Esophagus (tissue), 2 donors: ENCODE measurements at regions not wholly inside any gene's neighbourhood (a gene's known extent, or its start where the extent isn't known, plus 50 kb on each side); places are given as distances from the start of the nearest gene placed in this dataset.

Experiments used
- H3K27ac ChIP-seq, 2 donors: one replicate each; pipeline ENCODE4 v1.5.1; 2013; ENCODE audit warnings: low read depth in 2 of 2, mild to moderate bottlenecking in 2 of 2, inconsistent platforms in 1 of 2, low read length in 1 of 2, moderate library complexity in 1 of 2
- H3K27me3 ChIP-seq, 2 donors: one replicate each; pipeline ENCODE4 v1.6.1; 2013; ENCODE audit warnings: low read length in 2 of 2, control low read depth in 1 of 2, mild to moderate bottlenecking in 1 of 2; ENCODE audit not compliant: insufficient read depth in 2 of 2, control insufficient read depth in 1 of 2
- H3K36me3 ChIP-seq, 2 donors: one replicate each; pipeline ENCODE4 v1.6.1; 2013; ENCODE audit warnings: low read length in 1 of 2; ENCODE audit not compliant: control insufficient read depth in 2 of 2, insufficient read depth in 2 of 2
- H3K4me1 ChIP-seq, 2 donors: one replicate each; pipeline ENCODE4 v1.6.1; 2013; ENCODE audit warnings: low read length in 1 of 2; ENCODE audit not compliant: control insufficient read depth in 2 of 2, insufficient read depth in 2 of 2
- H3K4me3 ChIP-seq, 2 donors: one replicate each; pipeline ENCODE4 v1.5.1; 2013; ENCODE audit warnings: low read length in 2 of 2, mild to moderate bottlenecking in 2 of 2, low read depth in 1 of 2, moderate library complexity in 1 of 2
- H3K9me3 ChIP-seq, 2 donors: one replicate each; pipeline ENCODE4 v1.6.1; 2013; ENCODE audit warnings: mild to moderate bottlenecking in 2 of 2, low read depth in 1 of 2, low read length in 1 of 2, moderate library complexity in 1 of 2; ENCODE audit not compliant: control insufficient read depth in 2 of 2, insufficient read depth in 1 of 2
- WGBS, 2 donors: extraction: QIAGEN DNeasy Blood & Tissue Kit; methylation state at CpG; one replicate each; pipeline ENCODE4 v1.1.7; 2013; 5-methylcytosine and 5-hydroxymethylcytosine counted together
- donor health status: healthy with polysubstance abuse.
- donor health status: Bipolar disorder and iron deficiency.

DNA sequence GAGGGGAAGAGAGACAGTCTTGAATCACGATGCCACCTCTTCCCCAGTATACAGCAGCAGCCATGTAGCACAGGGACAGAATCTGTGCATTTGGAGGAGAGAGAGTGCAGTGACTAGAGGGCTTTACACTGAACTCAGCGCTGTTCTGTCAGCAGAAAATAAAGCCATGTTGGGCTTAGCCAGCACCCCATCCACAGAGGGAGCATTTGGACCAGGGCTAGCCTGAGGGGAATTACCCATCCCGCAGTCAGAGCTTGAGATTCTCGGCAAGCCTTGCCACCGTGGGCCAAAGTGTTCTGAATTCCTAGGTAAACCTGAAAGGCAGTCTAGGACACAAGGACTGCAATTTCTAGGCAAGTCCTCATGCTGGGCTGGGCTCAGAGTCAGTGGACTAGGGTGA lies 120.4 kb upstream of the CNOT2 start:
- Histone ChIP-seq H3K27me3 (no peaks in the 10 kb centered on the region), H3K4me1 (no peaks in the 10 kb centered on the region), H3K36me3 (no peaks in the 10 kb centered on the region), H3K9me3 (no peaks in the 10 kb centered on the region), H3K27ac (no peak overlapping the region), H3K4me3 (no peak overlapping the region)
- WGBS, 2 donors, result 74 to 81% methylated on average over 5 of the region's 5 CpGs

DNA sequence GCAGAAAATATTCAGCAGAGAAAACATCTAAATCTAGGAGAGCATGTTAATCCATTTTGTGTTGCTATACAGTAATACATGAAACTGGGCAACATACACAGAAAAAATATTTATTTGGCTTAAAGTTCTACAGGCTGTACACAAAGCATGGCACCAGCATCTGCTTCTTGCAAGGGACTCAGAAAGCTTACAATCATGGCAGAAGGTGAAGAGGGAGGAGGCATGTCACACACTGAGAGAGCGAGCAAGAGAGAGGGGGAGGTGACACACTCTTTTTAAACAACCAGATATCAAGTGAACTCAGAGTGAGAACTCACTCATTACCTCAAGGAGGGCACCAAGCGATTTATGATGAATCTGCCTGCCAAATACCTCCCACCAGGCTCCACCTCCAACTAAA lies 94.2 kb upstream of the CNOT2 start:
- WGBS, 2 donors, result 73 to 76% methylated on average over 2 of the region's 2 CpGs
- no peaks in the 10 kb centered on the region for H3K27me3 ChIP-seq

DNA sequence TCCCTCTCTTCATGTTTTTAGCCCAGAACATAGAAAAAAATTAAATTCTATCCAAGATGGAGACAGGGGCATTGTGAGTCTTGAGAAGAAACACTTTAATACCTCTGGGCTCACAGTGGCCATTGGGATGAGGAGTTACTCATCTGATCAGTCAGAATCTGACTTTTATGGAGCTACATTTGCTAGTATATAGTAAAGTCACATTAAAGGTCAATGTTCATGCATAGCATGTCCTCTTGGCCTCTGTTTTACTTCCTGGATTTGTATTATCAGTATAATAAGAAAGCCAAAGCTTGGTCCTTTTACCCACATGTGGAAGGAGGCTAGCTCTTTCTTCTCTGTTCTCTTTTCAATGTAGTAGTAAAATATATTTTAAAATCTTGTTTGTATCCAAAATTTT lies 93.6 kb upstream of the CNOT2 start:
- H3K9me3 ChIP-seq, result no peaks in the 10 kb centered on the region
- H3K4me3 ChIP-seq, result no peak overlapping the region
- H3K27me3 ChIP-seq, result no peaks in the 10 kb centered on the region
- H3K36me3 ChIP-seq, result no peaks in the 10 kb centered on the region
- H3K4me1 ChIP-seq, result no peaks in the 10 kb centered on the region
- no peak overlapping the region for H3K27ac ChIP-seq

More for the DNA sequence above, 94.2 kb upstream of the CNOT2 start:
- no peak overlapping the region for H3K27ac ChIP-seq
- no peak overlapping the region for H3K4me3 ChIP-seq
- no peaks in the 10 kb centered on the region for H3K9me3 ChIP-seq
- H3K4me1 ChIP-seq, result no peaks in the 10 kb centered on the region
- H3K36me3 ChIP-seq, result no peaks in the 10 kb centered on the region

DNA sequence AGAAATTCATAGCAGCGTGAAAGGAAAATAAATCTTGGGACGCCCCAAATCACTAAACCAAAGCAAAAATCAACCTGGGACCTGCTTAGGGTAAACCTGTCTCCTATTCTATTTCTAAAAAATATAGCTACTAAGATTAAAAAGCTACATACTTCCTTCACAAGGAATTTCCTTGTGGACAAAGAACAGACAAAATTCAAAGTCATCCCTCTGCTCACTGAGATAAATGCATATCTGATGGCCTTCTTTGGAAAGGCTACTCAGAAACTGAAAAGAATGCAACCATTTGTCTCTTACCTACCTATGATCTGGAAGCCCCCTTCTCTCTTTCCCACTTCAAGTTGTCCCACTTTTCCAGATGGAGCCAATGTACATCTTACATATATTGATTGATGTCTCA lies 93.0 kb upstream of the CNOT2 start:
- no peaks in the 10 kb centered on the region for H3K36me3 ChIP-seq
- H3K27ac ChIP-seq, result no peak overlapping the region
- no peaks in the 10 kb centered on the region for H3K4me1 ChIP-seq
- 91 to 92% methylated on average over 2 of the region's 2 CpGs for WGBS, 2 donors
- no peaks in the 10 kb centered on the region for H3K9me3 ChIP-seq
- no peak overlapping the region for H3K4me3 ChIP-seq
- no peaks in the 10 kb centered on the region for H3K27me3 ChIP-seq

DNA sequence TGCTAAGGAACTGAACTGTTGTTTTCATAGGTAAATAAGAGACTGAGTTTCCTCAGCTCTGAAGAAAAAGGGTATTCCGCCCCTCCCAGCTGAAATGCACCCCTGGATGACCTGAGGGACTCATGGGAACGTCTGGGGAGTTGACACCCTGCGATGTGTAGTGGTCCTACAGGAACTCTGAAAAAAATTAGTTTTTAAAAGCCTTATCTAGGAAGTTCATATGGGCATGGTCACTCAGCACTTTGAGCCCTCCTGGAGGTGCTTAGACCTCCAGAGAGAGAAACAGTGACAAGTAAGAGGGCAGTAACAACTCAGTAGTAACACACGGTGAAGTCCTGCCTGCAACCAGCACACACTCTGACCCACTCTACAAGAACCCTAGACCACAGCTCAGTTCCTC lies 91.2 kb upstream of the CNOT2 start:
- no peak overlapping the region for H3K27ac ChIP-seq
- H3K36me3 ChIP-seq, result no peaks in the 10 kb centered on the region
- WGBS, 2 donors, result 76 to 80% methylated on average over 4 of the region's 4 CpGs
- H3K9me3 ChIP-seq, result no peaks in the 10 kb centered on the region
- no peaks in the 10 kb centered on the region for H3K27me3 ChIP-seq
- H3K4me1 ChIP-seq, result no peaks in the 10 kb centered on the region
- H3K4me3 ChIP-seq, result no peak overlapping the region

DNA sequence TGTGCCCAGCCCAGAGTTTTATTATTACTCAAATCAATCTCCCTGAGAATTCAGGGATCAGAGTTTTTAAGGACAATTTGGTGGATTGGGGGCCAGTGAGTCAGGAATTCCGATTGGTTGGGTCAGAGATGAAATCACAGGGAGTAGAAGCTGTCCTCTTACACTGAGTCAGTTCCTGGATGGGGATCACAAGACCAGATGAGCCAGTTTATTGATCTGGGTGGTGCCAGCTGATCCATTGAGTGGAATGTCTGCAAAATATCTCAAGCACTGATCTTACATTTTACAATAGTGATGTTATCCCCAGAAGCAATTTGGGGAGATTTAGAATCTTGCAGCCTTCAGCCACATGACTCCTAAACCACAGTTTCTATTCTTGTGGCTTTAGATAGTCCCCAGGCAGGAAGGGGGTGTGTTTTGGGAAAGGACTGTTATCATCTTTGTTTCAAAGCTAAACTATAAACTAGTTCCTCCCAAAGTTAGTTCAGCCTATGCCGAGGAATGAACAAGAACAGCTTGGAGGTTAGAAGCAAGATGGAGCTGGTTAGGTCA lies 89.1 kb upstream of the CNOT2 start:
- Histone ChIP-seq H3K36me3 (no peaks in the 10 kb centered on the region), H3K4me1 (no peaks in the 10 kb centered on the region), H3K4me3 (no peak overlapping the region), H3K27ac (no peak overlapping the region), H3K9me3 (no peaks in the 10 kb centered on the region), H3K27me3 (no peaks in the 10 kb centered on the region)
- 74 to 77% methylated on average over 2 of the region's 2 CpGs for WGBS, 2 donors

DNA sequence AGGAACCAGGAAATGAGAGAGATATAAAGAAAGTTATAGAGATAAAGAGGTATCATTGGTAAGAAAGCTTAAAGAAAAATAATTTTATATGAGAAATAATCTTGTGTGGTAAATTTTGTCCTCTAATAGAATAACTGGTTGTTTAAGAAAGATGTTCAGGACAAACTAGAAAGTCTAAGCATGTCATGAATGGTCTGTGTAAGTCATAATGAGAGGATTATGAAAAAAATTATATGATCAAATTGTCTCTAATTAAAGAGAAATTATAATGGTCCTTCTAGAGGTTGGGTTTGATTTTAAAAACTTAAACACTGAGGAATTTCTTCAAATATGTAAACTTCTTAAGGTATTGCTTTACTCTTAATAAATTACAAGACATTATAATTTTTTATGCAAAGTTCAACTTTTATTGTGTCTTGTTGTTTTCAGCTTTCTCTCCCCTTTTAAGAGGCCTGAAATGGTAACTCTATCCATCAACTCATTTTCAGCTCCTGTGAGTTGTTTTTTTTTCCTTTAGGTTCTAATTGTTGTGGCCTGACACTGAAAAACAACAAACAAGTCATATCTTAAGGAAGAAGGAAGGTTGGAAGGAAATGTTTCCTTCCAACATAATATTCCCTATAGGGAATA lies 88.2 kb upstream of the CNOT2 start:
- no peaks in the 10 kb centered on the region for H3K27me3 ChIP-seq
- no peaks in the 10 kb centered on the region for H3K36me3 ChIP-seq
- no peak overlapping the region for H3K27ac ChIP-seq
- H3K4me1 ChIP-seq, result no peaks in the 10 kb centered on the region
- no peaks in the 10 kb centered on the region for H3K9me3 ChIP-seq
- no peak overlapping the region for H3K4me3 ChIP-seq

DNA sequence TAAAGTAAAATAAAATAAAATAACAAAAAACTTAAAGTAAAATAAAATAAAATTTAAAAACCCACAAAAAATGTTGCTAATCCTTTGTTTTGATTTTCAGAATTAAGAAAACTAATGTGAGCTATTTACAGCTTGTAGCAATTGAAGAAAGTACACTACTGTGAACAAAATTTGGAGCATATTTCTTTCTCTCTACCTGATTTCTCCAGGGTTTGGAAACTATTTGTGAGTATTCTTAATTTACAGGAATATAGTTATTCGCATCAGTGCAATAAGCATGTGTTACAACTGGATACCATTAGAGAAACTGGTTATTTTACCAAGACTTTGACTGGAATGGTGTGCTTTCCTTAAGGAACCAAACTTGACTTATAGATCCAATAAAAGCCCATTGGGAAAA lies 86.1 kb upstream of the CNOT2 start:
- Histone ChIP-seq H3K9me3 (no peaks in the 10 kb centered on the region), H3K27ac (no peak overlapping the region), H3K4me1 (no peaks in the 10 kb centered on the region), H3K4me3 (no peak overlapping the region), H3K27me3 (no peaks in the 10 kb centered on the region), H3K36me3 (no peaks in the 10 kb centered on the region)
- 83 to 92% methylated on average over 1 of the region's 1 CpG for WGBS, 2 donors

DNA sequence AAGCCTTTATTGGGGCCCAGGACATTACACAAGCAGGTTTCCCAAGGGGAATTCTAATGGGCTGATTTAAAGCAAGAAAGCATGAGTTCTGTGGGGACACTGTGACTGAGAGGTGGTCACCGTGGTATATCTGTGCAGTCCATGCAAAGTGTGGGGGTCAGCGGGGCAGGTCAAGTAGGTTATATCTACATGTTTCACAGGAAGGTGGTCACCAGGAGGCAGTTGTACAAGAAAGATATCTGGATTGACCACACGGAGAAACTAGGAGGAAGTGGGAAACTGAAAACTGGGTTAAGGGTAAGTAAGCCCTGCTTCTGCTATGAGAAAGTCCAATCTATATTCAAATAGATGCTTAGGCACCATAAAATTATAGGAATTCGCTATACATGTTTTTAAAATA lies 77.8 kb upstream of the CNOT2 start:
- no peaks in the 10 kb centered on the region for H3K9me3 ChIP-seq
- no peaks in the 10 kb centered on the region for H3K27me3 ChIP-seq
- H3K4me3 ChIP-seq, result no peak overlapping the region
- no peaks in the 10 kb centered on the region for H3K36me3 ChIP-seq
- 82 to 85% methylated on average over 4 of the region's 4 CpGs for WGBS, 2 donors
- H3K4me1 ChIP-seq, result no peaks in the 10 kb centered on the region
- H3K27ac ChIP-seq, result no peak overlapping the region

DNA sequence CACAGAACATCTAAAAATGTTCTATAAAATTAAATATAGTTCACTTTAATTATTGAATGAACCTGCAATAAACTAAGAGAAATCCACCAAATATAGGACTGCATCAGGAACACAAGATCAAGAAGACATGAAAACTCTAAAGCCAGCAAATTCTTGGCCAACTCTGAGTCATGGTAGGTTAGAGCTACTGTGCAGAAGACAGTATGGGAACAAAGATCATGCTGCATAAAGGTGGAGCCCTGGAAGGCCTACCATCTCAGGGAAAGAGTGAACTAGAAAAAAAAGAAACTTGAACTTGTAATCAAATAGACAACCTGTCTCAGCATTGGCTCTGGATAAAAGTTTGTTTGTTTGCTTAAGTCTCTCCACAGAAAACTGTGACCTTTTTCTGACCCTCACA lies 66.9 kb upstream of the CNOT2 start:
- Histone ChIP-seq H3K27me3 (no peaks in the 10 kb centered on the region), H3K4me3 (no peak overlapping the region), H3K27ac (no peak overlapping the region), H3K9me3 (no peaks in the 10 kb centered on the region), H3K4me1 (no peaks in the 10 kb centered on the region), H3K36me3 (no peaks in the 10 kb centered on the region)
